ENCODE measurements at regions not wholly inside any gene's neighbourhood (a gene's known extent, or its start where the extent isn't known, plus 50 kb on each side); places are given as distances from the start of the nearest gene placed in this dataset.
A peak's percentile ranks its signal among the peaks of the same experiment; 100 is the strongest.

DNA sequence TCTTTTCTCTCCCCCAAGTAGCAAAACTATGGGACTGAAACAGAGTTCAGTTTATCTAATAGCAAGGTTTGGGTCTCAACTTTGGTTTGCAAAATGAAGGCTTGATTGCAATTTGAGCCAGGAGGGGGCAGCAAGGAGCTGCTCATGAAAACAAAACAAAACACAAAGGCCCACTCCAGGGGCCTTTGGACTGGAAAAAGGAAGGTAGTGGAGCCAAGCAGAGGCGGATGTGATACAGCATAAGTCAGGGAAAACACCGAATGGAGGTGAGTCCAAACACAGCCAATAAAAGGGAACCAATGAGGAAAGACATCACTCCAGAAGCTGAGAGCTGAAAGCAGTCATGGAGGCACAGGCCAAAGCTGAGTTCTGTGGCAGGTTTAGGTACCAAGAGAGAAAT, 799.7 kb upstream of the ACVR2A start:
- ATAC-seq (ENCODE audit: low read depth), result no peak
- H3K27ac Mint-ChIP-seq, result no peak overlapping the region
- POLR2A ChIA-PET, result no interaction called here

DNA sequence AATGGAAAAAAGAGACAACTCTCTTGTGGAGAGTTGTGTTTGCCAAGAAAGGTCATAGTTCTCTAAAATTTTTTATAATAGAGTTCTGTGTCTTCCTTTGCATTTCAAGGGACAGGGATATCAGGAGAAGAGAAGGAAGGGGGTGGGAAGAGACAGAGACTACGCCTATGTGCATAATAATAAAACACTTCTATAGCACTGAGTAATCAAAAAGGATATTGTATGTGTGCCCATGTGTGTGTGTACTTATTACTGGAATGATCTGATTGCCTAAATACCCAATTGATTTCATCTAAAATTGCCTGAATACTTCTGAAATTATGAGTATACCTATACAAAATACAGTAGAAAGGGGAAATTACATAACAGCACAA, 803.7 kb upstream of the ACVR2A start:
- H3K4me1 Mint-ChIP-seq, result no peaks in the 10 kb centered on the region
- ATAC-seq (ENCODE audit: low read depth) (no peak), DNase-seq (no peak)
- POLR2A ChIA-PET, result no interaction called here
- no peak overlapping the region for H3K4me3 Mint-ChIP-seq
- no peaks in the 10 kb centered on the region for H3K36me3 Mint-ChIP-seq
- H3K9me3 Mint-ChIP-seq, result no peaks in the 10 kb centered on the region
- peaks cover 2% of the 10 kb centered on the region for H3K27me3 Mint-ChIP-seq
- H3K27ac Mint-ChIP-seq, result no peak overlapping the region

More for the DNA sequence above, 799.7 kb upstream of the ACVR2A start:
- Mint-ChIP-seq H3K9me3 (no peaks in the 10 kb centered on the region), H3K36me3 (no peaks in the 10 kb centered on the region), H3K27me3 (peaks cover 2% of the 10 kb centered on the region), H3K4me3 (no peak overlapping the region), H3K4me1 (no peaks in the 10 kb centered on the region)
- DNase-seq, result peak; percentile 39

DNA sequence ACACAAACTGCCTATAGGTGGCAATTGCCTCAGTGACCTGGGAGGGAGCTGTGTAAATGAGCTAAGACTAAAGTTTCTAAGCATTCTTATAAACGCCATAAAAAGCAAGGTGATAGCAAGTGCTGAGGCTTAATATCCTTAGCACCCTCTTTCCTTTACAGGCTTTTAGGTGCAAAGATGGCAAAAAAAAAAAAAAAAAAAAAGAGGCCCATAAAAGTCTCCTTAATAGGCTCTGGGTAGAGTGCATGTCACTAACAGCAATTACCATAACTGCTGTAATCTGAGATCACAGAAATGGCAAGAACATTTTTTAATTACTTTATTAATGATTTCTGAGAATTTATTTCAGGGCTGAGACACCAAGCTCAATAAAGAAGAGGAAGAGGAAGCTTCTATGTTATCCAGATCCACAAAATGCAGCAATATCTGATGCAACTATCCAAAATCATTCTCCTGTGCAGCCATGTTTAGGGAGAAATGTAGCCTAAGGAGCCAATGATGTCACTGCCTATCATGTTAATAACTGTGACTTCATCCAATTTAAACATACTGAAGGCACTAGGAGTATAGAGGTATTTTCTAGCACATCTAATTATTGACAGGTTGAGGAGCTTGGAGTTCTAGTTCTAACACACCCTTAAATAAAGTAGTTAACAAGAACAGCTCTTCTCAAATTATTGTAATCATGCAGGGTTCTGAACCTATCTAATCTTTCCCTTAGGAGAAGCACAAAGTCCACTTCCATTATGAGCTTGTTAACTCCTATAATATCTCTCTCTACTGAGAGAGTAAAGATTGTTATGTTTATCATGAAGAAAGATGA, 804.3 kb upstream of the ACVR2A start:
- Mint-ChIP-seq H3K4me1 (no peaks in the 10 kb centered on the region), H3K27ac (no peak overlapping the region), H3K36me3 (no peaks in the 10 kb centered on the region), H3K4me3 (no peak overlapping the region), H3K9me3 (no peaks in the 10 kb centered on the region), H3K27me3 (peaks cover 2% of the 10 kb centered on the region)
- POLR2A ChIA-PET, result no interaction called here
- ATAC-seq (ENCODE audit: low read depth), result no peak
- no peak for DNase-seq

DNA sequence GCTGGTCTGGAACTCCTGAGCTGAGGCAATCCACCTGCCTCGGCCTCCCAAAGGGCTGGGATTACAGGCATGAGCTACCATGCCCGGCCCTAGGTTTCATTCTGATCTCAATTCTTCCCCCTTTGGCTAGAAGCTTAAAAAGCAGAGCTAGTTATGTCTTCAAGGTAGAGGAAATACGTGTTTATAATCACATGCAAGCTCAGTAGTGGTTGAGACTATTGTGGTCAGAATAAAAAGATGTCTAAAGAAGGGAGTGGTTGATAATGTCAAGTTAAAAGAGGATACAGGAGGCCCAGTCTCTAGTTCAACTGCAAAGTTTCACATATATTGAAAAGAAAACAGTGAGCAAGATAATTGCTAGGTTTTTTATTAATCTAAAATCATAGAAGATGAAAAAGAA, 807.8 kb upstream of the ACVR2A start:
- Mint-ChIP-seq H3K27me3 (peaks cover 2% of the 10 kb centered on the region), H3K9me3 (no peaks in the 10 kb centered on the region), H3K4me3 (no peak overlapping the region), H3K27ac (no peak overlapping the region), H3K36me3 (no peaks in the 10 kb centered on the region), H3K4me1 (no peaks in the 10 kb centered on the region)
- POLR2A ChIA-PET, result no interaction called here
- ATAC-seq (ENCODE audit: low read depth), result no peak
- DNase-seq, result no peak

DNA sequence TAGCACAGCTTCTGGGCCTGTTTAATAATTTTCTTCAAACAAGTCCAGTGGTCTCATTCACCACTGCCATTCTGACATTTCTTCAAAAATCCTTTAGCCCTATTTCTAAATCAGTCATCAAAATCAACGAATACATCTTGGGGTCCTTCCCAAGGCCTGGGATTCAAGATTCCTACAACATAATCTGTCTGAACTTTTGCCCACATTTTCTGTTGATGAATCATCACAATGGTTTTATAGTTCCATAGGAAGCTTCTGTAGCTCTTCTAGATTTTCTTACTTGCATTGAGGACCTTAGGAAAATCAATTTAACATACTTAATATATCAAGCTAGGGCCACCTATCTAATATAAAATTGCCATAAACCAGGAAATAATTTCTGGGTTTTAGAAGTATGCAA, 811.8 kb upstream of the ACVR2A start:
- no peak for ATAC-seq (ENCODE audit: low read depth)
- no peaks in the 10 kb centered on the region for H3K9me3 Mint-ChIP-seq

DNA sequence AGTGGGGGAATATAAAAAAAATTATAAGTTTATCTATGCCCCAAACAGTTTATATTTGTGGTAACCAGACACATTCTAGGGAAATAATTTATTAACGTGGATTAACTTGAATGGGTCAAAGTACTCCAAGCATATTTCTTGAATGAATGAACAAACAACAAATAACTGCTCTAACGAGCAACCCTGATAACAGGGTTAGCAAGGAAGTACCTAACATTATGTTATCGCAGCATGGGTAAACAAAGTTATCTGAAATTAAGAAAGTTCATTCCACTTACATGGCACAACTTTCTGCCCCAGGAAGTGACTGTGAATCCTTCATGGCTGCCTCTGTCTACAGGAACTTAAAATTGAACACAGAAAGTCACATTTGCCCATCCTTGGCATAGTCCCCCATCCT, 812.9 kb upstream of the ACVR2A start:
- POLR2A ChIA-PET, result no interaction called here
- Mint-ChIP-seq H3K36me3 (no peaks in the 10 kb centered on the region), H3K27ac (no peak overlapping the region), H3K4me3 (no peak overlapping the region), H3K4me1 (no peaks in the 10 kb centered on the region), H3K9me3 (no peaks in the 10 kb centered on the region), H3K27me3 (no peaks in the 10 kb centered on the region)
- ATAC-seq (ENCODE audit: low read depth), result no peak
- no peak for DNase-seq

More for the DNA sequence above, 811.8 kb upstream of the ACVR2A start:
- H3K4me3 Mint-ChIP-seq, result no peak overlapping the region
- H3K36me3 Mint-ChIP-seq, result no peaks in the 10 kb centered on the region
- no peak overlapping the region for H3K27ac Mint-ChIP-seq
- POLR2A ChIA-PET, result no interaction called here
- H3K27me3 Mint-ChIP-seq, result no peaks in the 10 kb centered on the region
- no peaks in the 10 kb centered on the region for H3K4me1 Mint-ChIP-seq
- DNase-seq, result no peak

DNA sequence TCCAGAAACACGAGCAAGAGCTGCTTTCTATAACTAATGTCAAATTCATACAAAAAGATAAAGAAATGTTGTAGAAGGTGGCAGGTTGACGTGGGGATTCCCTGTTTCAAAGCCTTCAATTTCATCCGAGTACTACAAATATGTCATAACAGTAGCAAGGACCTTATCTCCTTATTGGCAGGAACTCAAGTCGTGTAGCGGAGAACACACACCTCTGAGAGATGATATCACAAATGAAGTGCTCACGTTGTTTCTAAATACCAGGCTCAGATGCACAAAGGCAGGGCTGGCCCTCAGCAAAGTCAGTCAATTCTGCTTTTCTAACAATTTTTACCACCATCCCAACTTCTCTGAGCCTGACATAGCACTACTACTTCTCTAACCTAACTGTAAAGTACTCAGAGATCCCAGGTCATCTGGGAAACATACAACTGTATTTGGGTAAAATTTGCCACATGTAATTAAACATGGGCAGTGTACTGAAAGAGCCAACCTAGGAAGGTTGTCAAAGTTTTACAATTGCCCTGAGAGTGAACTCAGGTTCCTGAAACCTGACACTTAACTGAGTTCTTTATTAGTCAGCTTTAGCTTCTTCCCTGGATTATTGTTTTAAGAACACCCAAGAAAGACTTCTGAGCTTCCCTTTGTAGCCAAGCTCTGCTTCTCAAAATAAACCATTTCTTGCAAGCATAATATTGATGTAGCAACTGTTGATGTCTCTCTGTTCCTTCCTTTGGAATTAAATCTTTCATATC, 813.7 kb upstream of the ACVR2A start:
- H3K4me1 Mint-ChIP-seq, result no peaks in the 10 kb centered on the region
- no peak overlapping the region for H3K4me3 Mint-ChIP-seq
- ATAC-seq (ENCODE audit: low read depth) (no peak), DNase-seq (no peak)
- peaks cover 2% of the 10 kb centered on the region for H3K27me3 Mint-ChIP-seq
- no peaks in the 10 kb centered on the region for H3K36me3 Mint-ChIP-seq
- no peaks in the 10 kb centered on the region for H3K9me3 Mint-ChIP-seq
- H3K27ac Mint-ChIP-seq, result no peak overlapping the region
- POLR2A ChIA-PET, result no interaction called here

DNA sequence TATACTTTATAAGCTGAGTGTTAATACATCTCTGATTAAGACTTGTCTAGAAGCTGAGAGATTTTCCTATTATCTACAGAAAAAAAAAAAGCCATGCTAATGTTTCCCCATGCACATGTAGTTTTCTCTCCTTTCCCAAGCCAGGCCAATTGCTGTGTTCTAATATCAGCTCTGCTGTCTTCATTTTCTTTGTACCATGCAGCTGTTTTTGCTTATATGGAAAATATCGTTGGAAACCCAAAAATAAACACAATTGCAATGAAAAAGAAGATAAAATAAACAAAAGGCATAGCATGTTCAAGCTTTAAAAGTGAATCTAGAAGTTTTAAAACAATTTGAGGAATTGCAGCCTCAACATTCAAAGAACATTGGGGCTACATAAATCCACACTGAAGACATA, 817.4 kb upstream of the ACVR2A start:
- H3K9me3 Mint-ChIP-seq, result peaks cover 6% of the 10 kb centered on the region
- POLR2A ChIA-PET, result no interaction called here
- ATAC-seq (ENCODE audit: low read depth), result no peak
- H3K36me3 Mint-ChIP-seq, result no peaks in the 10 kb centered on the region
- no peaks in the 10 kb centered on the region for H3K4me1 Mint-ChIP-seq
- no peak overlapping the region for H3K4me3 Mint-ChIP-seq
- no peak for DNase-seq
- H3K27ac Mint-ChIP-seq, result no peak overlapping the region
- peaks cover 2% of the 10 kb centered on the region for H3K27me3 Mint-ChIP-seq

DNA sequence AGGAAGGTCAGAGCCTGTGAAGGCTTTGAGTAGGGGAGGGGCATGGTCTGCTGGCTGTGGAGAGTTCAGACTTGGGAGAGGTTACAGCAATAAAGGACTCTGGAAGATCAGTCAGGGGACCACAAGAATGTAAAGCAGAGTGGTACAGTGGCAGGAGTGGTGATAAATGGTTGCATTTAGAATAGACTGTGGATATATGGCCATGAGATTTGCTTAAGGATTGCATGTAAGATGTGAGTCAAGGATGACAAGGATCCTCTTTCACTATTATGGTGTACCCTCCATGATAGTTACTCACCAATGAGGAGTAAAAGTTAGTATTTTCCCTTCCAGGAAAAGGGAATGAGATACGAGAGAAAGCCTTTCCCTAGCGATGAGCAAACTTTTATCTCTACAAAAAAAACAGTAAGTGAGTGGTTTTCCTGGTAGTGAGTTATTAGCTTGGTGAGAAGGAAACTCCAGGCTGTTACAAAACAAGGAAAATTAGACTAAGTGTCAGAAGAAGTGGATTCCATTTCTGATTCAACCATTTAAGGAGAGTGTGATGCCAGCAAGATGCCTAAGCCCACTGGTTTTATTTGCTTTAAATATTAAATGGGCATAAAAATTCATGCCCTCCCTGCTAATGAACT, 818.0 kb upstream of the ACVR2A start:
- Mint-ChIP-seq H3K27me3 (peaks cover 2% of the 10 kb centered on the region), H3K4me3 (no peak overlapping the region), H3K27ac (no peak overlapping the region), H3K4me1 (no peaks in the 10 kb centered on the region), H3K36me3 (no peaks in the 10 kb centered on the region), H3K9me3 (peaks cover 6% of the 10 kb centered on the region)
- DNase-seq (no peak), ATAC-seq (ENCODE audit: low read depth) (no peak)
- POLR2A ChIA-PET, result no interaction called here

DNA sequence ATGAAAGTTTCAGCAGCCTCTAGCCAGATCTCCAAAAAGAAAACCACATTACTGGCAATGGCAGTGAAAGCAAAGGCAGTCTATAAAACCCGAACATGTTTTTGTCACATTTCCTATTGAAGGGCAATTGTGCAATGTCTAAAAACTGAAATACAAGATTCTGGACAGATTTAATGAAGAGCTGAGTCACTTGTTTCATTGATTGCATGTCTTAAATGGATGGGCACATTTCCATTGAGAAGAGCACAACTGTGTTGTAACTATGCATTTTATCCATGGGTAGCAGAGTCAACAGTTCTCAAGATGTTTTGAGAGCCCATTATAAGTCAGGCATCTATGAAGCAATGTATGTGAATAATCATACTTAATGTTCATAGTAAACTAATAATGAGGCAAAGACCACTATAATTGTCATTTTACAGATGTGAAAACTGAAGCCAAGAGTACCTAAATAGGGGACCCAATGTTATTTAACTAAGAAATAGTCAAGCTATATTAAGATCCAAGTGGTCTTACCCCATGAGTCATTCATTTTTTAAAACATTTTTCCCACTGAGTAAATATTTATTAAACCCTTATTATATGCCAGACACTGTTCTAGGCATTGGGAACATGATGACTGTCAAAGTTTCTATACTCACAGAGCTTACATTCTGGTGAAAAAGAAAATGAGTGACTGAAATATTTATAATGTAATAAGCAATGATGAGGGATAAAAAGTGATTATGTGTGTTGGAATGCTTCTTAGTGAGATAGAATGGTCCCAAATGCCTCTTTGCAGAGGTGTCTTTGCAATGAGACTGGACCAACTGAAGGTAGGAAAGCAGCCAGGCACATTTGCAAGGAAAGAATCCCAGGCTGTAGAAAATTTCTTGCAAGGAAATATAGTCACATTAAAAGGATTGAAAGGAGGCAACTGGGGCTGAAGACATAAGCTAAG, 818.9 kb upstream of the ACVR2A start:
- Mint-ChIP-seq H3K27me3 (peaks cover 2% of the 10 kb centered on the region), H3K4me1 (no peaks in the 10 kb centered on the region), H3K36me3 (no peaks in the 10 kb centered on the region), H3K9me3 (peaks cover 6% of the 10 kb centered on the region), H3K27ac (no peak overlapping the region), H3K4me3 (no peak overlapping the region)
- no peak for DNase-seq
- POLR2A ChIA-PET, result no interaction called here
- ATAC-seq (ENCODE audit: low read depth), result no peak

DNA sequence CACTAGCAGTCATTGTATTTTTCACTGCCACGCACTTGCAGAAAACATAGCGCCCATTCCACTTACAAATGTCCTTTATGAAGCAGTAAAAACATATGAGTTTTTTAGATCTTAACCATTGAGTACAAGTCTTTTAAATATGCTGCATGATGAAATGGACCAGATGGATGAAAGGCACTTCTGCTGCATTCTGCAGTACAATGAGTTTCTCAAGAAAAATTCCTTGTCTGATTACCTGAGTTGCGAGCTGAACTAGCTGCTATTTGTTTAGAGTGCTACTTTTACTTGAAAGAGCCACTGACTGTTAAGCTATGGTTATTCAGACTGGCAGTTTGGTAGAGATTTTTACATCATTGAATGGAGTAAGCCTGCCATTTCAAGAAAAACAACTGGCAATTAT, 825.5 kb upstream of the ACVR2A start:
- POLR2A ChIA-PET, result no interaction called here
- H3K4me1 Mint-ChIP-seq, result no peaks in the 10 kb centered on the region
- H3K9me3 Mint-ChIP-seq, result peaks cover 6% of the 10 kb centered on the region

DNA sequence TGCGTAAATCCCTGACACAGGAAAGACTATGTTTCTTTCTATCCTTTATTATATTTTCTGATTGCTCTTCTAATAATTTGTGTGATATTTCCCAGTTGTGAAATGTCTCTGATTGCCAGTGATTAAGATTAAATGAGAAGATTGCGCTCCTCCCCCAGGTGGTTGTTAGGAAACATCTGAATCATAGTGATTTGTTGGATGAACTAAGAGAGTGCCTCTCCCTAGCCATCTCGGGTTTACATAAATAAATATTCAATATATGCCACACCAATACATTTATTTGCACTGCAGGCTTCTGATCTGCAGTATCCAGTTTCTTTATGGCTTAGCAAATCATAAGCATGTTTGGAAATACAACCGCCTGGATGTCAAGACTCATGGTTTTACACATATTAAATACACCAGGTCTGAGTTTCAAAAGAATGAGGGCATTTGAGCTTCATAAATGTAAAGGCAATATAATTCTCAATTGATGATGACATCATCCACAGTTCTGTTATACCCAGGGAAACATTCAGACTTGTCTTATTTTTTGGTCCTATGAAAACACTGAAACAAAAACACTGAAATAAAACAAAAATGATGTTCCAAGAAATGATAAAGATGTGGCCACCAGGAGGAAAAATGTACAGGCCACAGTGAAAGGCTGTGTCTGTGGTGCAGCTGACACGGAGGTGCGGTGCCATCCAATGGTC, 826.7 kb upstream of the ACVR2A start:
- no peak overlapping the region for H3K4me3 Mint-ChIP-seq
- H3K4me1 Mint-ChIP-seq, result no peaks in the 10 kb centered on the region
- POLR2A ChIA-PET, result no interaction called here
- no peak overlapping the region for H3K27ac Mint-ChIP-seq
- no peak for DNase-seq
- ATAC-seq (ENCODE audit: low read depth), result no peak
- no peaks in the 10 kb centered on the region for H3K36me3 Mint-ChIP-seq
- peaks cover 6% of the 10 kb centered on the region for H3K9me3 Mint-ChIP-seq
- H3K27me3 Mint-ChIP-seq, result peaks cover 3% of the 10 kb centered on the region

More for the DNA sequence above, 825.5 kb upstream of the ACVR2A start:
- Mint-ChIP-seq H3K36me3 (no peaks in the 10 kb centered on the region), H3K4me3 (no peak overlapping the region), H3K27me3 (peaks cover 3% of the 10 kb centered on the region), H3K27ac (no peak overlapping the region)
- DNase-seq (no peak), ATAC-seq (ENCODE audit: low read depth) (no peak)

DNA sequence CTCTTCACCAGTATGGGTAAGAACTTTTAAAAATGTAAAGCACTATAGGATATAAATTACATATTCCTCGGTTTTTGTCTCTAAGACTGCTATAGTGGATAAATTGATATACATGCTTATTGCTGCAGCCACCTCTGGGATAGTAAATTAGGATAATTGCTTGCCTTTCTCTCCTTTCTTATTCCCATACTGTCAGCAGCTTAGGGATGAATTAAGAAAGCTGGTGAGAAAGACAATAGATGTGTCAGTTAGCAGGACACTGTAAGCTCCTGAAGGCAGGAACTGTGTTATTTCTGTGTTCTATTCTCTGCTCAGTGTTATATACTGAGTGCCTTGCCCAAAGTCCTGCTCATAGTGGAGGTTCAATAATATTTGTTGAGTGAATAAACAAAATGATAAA, 828.6 kb upstream of the ACVR2A start:
- H3K4me1 Mint-ChIP-seq, result no peaks in the 10 kb centered on the region

More for the DNA sequence above, 828.6 kb upstream of the ACVR2A start:
- peaks cover 3% of the 10 kb centered on the region for H3K27me3 Mint-ChIP-seq
- POLR2A ChIA-PET, result no interaction called here
- H3K27ac Mint-ChIP-seq, result no peak overlapping the region
- ATAC-seq (ENCODE audit: low read depth), result no peak
- H3K4me3 Mint-ChIP-seq, result no peak overlapping the region
- no peak for DNase-seq
- H3K9me3 Mint-ChIP-seq, result peaks cover 2% of the 10 kb centered on the region
- no peaks in the 10 kb centered on the region for H3K36me3 Mint-ChIP-seq

All from activated naive CD8-positive, alpha-beta T cell treated with anti-CD3 and anti-CD28 coated beads, Interleukin-2, amount 10 ng/mL, durations not matched to agents 7 days and 5 days (primary cell).